Hematopoietic multipotent progenitor cell (in vitro differentiated cells): ENCODE measurements at regions not wholly inside any gene's neighbourhood (a gene's known extent, or its start where the extent isn't known, plus 50 kb on each side); places are given as distances from the start of the nearest gene placed in this dataset.

Experiments used
- DNase-seq, 3 donors: peaks; one replicate each; pipeline ENCODE4 v3.0.0-alpha.2; 2011 to 2015; ENCODE audit warnings: low read depth in 2 of 3, low spot score in 2 of 3

GRCh38 chr13:107866032-107866940 lies 349.1 kb downstream of the LIG4 start:
- peak in 1 of 3 donors; percentile 2 for DNase-seq

GRCh38 chr13:107865643-107866031 lies 349.7 kb downstream of the LIG4 start:
- no peak for DNase-seq

- no peak for DNase-seq
Observed at GRCh38 chr13:107865318-107865575, 350.1 kb downstream of the LIG4 start.

GRCh38 chr13:107864543-107865317 lies 350.6 kb downstream of the LIG4 start:
- DNase-seq, result peak in 2 of 3 donors; percentile 27 to 66

- no peak for DNase-seq
Observed at GRCh38 chr13:107860284-107860683, 355.1 kb downstream of the LIG4 start.

- no peak for DNase-seq
Observed at GRCh38 chr13:107854880-107855279, 360.5 kb downstream of the LIG4 start.

- DNase-seq, result no peak
Observed at GRCh38 chr13:107852072-107852471, 363.3 kb downstream of the LIG4 start.

GRCh38 chr13:107851670-107852069 lies 363.7 kb downstream of the LIG4 start:
- no peak for DNase-seq

- DNase-seq, result no peak
Observed at GRCh38 chr13:107847406-107847805, 367.9 kb downstream of the LIG4 start.

- no peak for DNase-seq
Observed at GRCh38 chr13:107846642-107847041, 368.7 kb downstream of the LIG4 start.

- no peak for DNase-seq
Observed at GRCh38 chr13:107845911-107846310, 369.4 kb downstream of the LIG4 start.

- no peak for DNase-seq
Observed at GRCh38 chr13:107843681-107844080, 371.7 kb downstream of the LIG4 start.

- no peak for DNase-seq
Observed at GRCh38 chr13:107843281-107843680, 372.1 kb downstream of the LIG4 start.

GRCh38 chr13:107842562-107843180 lies 372.7 kb downstream of the LIG4 start:
- DNase-seq, result no peak

GRCh38 chr13:107838588-107839161 lies 376.7 kb downstream of the LIG4 start:
- no peak for DNase-seq

- DNase-seq, result no peak
Observed at GRCh38 chr13:107836685-107837084, 378.7 kb downstream of the LIG4 start.

GRCh38 chr13:107835339-107836018 lies 379.9 kb downstream of the LIG4 start:
- no peak for DNase-seq

GRCh38 chr13:107834717-107835116 lies 380.6 kb downstream of the LIG4 start:
- DNase-seq, result no peak

- no peak for DNase-seq
Observed at GRCh38 chr13:107834281-107834680, 381.1 kb downstream of the LIG4 start.

- no peak for DNase-seq
Observed at GRCh38 chr13:107832500-107833100, 382.7 kb downstream of the LIG4 start.
